ENCODE measurements at regions not wholly inside any gene's neighbourhood (a gene's known extent, or its start where the extent isn't known, plus 50 kb on each side); places are given as distances from the start of the nearest gene placed in this dataset.

- TF ChIP-seq CTCF (conservative IDR thresholded peaks at IDR 0.05; ENCODE audit: low read depth, low read length), result no peak
- H3K4me3 ChIP-seq (ENCODE audit: low read depth, low read length), result no peak overlapping the region
- DNase-seq (ENCODE audit: low read depth), result no peak
Observed at GRCh38 chr15:54854667-54855066, 342.1 kb downstream of the RSL24D1 start.

- TF ChIP-seq CTCF (conservative IDR thresholded peaks at IDR 0.05; ENCODE audit: low read depth, low read length), result no peak
- no peak for DNase-seq (ENCODE audit: low read depth)
- H3K4me3 ChIP-seq (ENCODE audit: low read depth, low read length), result no peak overlapping the region
Observed at GRCh38 chr15:54850101-54850500, 346.6 kb downstream of the RSL24D1 start.

DNA sequence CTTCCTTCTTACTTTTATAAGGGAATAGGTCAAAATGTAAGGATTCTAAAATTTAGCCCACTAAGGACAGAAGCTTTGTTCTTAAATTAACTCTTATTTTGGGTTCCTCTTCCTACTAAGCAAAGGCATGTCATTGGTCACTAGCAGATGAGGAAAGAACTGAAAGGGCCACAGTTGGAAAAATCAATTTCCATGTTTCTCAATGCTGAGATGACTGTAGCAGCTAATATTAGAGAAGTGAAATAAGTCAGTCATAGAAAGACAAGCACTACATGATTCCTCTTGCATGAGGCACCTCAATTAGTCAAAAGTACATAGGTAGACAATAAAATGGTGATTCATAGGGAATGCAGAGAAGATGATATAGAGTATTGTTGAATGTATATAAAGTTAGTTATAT lies 353.7 kb downstream of the RSL24D1 start:
- no peak for TF ChIP-seq CTCF (conservative IDR thresholded peaks at IDR 0.05; ENCODE audit: low read depth, low read length)
- no peak for DNase-seq (ENCODE audit: low read depth)
- no peak overlapping the region for H3K4me3 ChIP-seq (ENCODE audit: low read depth, low read length)

DNA sequence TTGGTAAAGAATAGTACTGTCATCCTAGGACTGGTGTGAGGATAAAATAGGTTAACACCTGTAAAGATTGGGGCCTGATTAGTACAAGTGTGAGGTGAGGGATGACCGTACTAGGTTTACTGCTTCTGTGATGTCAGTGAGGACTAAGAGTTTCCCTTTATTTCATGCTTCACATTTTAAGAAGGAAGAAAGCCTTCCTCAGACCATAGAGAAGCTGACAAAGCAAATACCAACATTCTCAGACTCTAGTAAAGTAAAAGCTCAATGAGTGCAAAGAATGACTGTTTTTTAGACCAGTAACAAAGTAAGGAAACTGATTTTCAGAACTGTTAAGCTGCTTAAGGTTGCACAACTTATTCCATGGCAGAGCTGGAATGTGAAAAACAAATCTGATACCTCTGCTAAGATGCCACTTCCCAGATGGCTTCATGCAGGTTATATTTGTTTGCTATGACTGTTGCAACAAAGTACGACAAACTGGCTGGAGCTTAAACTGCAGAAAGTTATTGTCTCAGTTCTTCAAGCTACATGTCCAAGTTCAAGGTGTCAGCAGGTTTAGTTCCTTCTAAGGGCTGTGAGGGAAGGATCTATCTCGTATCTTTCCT lies 354.9 kb downstream of the RSL24D1 start:
- no peak for TF ChIP-seq CTCF (conservative IDR thresholded peaks at IDR 0.05; ENCODE audit: low read depth, low read length)
- no peak for DNase-seq (ENCODE audit: low read depth)

DNA sequence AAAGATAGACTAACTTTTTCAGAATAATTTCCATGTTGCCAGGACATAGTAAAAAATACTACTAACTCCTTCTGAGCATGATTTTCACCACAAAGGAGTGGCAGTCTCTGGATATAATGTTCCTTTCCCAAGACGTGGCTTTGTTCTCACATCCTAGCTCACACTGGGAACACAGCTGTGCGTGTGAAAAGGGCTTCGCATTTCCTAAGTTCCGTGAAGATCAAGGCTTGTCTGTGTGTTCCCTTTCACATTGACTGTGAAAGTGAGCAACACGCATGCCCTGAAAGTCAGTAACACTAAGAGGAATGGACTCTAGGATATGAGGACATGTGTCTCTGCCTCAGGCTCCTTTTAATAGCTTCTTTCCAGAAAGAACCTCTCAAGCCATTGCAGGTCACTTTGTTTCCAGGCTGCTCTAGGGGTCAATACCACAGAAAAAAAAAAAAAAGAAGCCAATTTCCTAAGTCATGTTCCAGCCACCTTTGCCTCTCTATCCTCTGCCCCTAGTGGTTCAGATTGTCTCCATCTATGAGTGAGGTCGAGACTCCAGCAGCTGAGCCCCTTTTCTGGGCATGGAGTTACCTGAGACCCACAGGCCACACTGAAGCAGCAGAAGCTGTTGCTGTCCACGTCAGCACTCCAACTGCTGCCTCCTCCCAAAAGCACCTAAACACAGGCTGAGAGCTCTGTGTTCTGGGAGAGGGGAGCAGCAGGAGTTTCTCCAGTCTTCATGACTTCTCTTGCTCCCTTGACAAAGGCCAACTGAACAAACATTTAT lies 355.9 kb downstream of the RSL24D1 start:
- DNase-seq (ENCODE audit: low read depth), result no peak
- H3K4me3 ChIP-seq (ENCODE audit: low read depth, low read length), result no peak overlapping the region
- no peak for TF ChIP-seq CTCF (conservative IDR thresholded peaks at IDR 0.05; ENCODE audit: low read depth, low read length)

More for the DNA sequence above, 354.9 kb downstream of the RSL24D1 start:
- H3K4me3 ChIP-seq (ENCODE audit: low read depth, low read length), result no peak overlapping the region

GRCh38 chr15:54839379-54839778 lies 357.4 kb downstream of the RSL24D1 start:
- no peak for TF ChIP-seq CTCF (conservative IDR thresholded peaks at IDR 0.05; ENCODE audit: low read depth, low read length)
- H3K4me3 ChIP-seq (ENCODE audit: low read depth, low read length), result no peak overlapping the region
- no peak for DNase-seq (ENCODE audit: low read depth)

All from choroid plexus epithelial cell (primary cell).